ENCODE measurements at regions not wholly inside any gene's neighbourhood (a gene's known extent, or its start where the extent isn't known, plus 50 kb on each side); places are given as distances from the start of the nearest gene placed in this dataset.

- TF ChIP-seq REST (IDR thresholded peaks at IDR 0.05; ENCODE audit: low read depth) (no peak), EP300 (IDR thresholded peaks at IDR 0.05; ENCODE audit: borderline replicate concordance) (no peak), TAF1 (IDR thresholded peaks at IDR 0.05; ENCODE audit: low read depth) (no peak), RAD21 (IDR thresholded peaks at IDR 0.05; ENCODE audit: low read depth) (no peak), TEAD4 (IDR thresholded peaks at IDR 0.05) (no peak), EGR1 (IDR thresholded peaks at IDR 0.05) (no peak), USF1 (IDR thresholded peaks at IDR 0.05) (no peak), YY1 (IDR thresholded peaks at IDR 0.05; ENCODE audit: low read depth) (no peak), CREB1 (IDR thresholded peaks at IDR 0.05; ENCODE audit: low read depth) (no peak), CEBPB (IDR thresholded peaks at IDR 0.05) (no peak), FOXM1 (IDR thresholded peaks at IDR 0.05; ENCODE audit: borderline replicate concordance, low read depth) (no peak), NFIC (IDR thresholded peaks at IDR 0.05) (no peak), ZBTB7A (IDR thresholded peaks at IDR 0.05; ENCODE audit: low read depth) (no peak)
- TF ChIP-seq, protein P1, sequence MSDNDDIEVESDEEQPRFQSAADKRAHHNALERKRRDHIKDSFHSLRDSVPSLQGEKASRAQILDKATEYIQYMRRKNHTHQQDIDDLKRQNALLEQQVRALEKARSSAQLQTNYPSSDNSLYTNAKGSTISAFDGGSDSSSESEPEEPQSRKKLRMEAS (IDR thresholded peaks at IDR 0.05), result no peak
Measured at GRCh38 chr2:207412787-207413310, 116.9 kb upstream of the CREB1 start.

Data from Ishikawa (cell line).